H9 (cell line): ENCODE measurements at regions not wholly inside any gene's neighbourhood (a gene's known extent, or its start where the extent isn't known, plus 50 kb on each side); places are given as distances from the start of the nearest gene placed in this dataset.
A peak's percentile ranks its signal among the peaks of the same experiment; 100 is the strongest.

Experiments used
- DNase-seq: peaks from one replicate; pipeline ENCODE4 v3.0.0-alpha.2; 2017
- H2AFZ ChIP-seq: one replicate; pipeline ENCODE4 v1.6.1; 2013; ENCODE audit warnings: mild to moderate bottlenecking, low read length, control low read depth, moderate library complexity
- H2AK5ac ChIP-seq: 2 replicates; pipeline ENCODE4 v1.6.1; 2013; ENCODE audit warnings: low read length, control low read depth, mixed read lengths; ENCODE audit not compliant: insufficient read length
- H2BK120ac ChIP-seq: one replicate; pipeline ENCODE4 v1.6.1; 2013; ENCODE audit warnings: low read depth, mild to moderate bottlenecking, low read length, control low read depth, inconsistent platforms; ENCODE audit not compliant: poor library complexity, severe bottlenecking
- H2BK12ac ChIP-seq: 2 replicates; pipeline ENCODE4 v1.6.1; 2013; ENCODE audit warnings: low read length, control low read depth, mixed read lengths, low read depth; ENCODE audit not compliant: insufficient read length
- H2BK15ac ChIP-seq: 2 replicates; pipeline ENCODE4 v1.6.1; 2013; ENCODE audit warnings: low read depth, low read length, control low read depth
- H2BK20ac ChIP-seq: one replicate; pipeline ENCODE4 v1.6.1; 2013; ENCODE audit warnings: low read depth, mild to moderate bottlenecking, low read length, control low read depth, inconsistent platforms; ENCODE audit not compliant: poor library complexity, severe bottlenecking
- H2BK5ac ChIP-seq: 2 replicates; pipeline ENCODE4 v1.6.1; 2013; ENCODE audit warnings: low read length, control low read depth, mixed read lengths; ENCODE audit not compliant: insufficient read length
- H3K14ac ChIP-seq: 2 replicates; pipeline ENCODE4 v1.6.1; 2013; ENCODE audit warnings: low read length, control low read depth; ENCODE audit not compliant: insufficient read depth
- H3K18ac ChIP-seq: 2 replicates; pipeline ENCODE4 v1.6.1; 2013; ENCODE audit warnings: low read depth, mild to moderate bottlenecking, mixed read lengths, low read length, control low read depth; ENCODE audit not compliant: insufficient read length
- H3K23ac ChIP-seq: 2 replicates; pipeline ENCODE4 v1.6.1; 2013; ENCODE audit warnings: low read length, control low read depth, mixed read lengths, low read depth; ENCODE audit not compliant: insufficient read length
- H3K23me2 ChIP-seq: 2 replicates; pipeline ENCODE4 v1.6.1; 2013; ENCODE audit warnings: low read depth, mild to moderate bottlenecking, mixed read lengths, low read length, control low read depth; ENCODE audit not compliant: insufficient read length, poor library complexity, severe bottlenecking
- H3K27ac ChIP-seq: 2 replicates; pipeline ENCODE4 v1.5.1; 2013; ENCODE audit warnings: low read length, control low read depth, mixed read lengths, low read depth; ENCODE audit not compliant: insufficient read length
- H3K27me3 ChIP-seq: 2 replicates; pipeline ENCODE4 v1.6.1; 2013; ENCODE audit warnings: low read length, control low read depth, inconsistent platforms; ENCODE audit not compliant: insufficient read depth
- H3K4ac ChIP-seq: 2 replicates; pipeline ENCODE4 v1.6.1; 2013; ENCODE audit warnings: low read depth, mild to moderate bottlenecking, control low read depth, inconsistent platforms, low read length, moderate library complexity
- H3K4me1 ChIP-seq: 2 replicates; pipeline ENCODE4 v1.6.1; 2013; ENCODE audit warnings: low read length, control low read depth, inconsistent platforms; ENCODE audit not compliant: insufficient read depth
- H3K4me2 ChIP-seq: 2 replicates; pipeline ENCODE4 v1.6.1; 2013; ENCODE audit warnings: low read length, control low read depth, mixed read lengths; ENCODE audit not compliant: insufficient read length, insufficient read depth
- H3K56ac ChIP-seq: 2 replicates; pipeline ENCODE4 v1.6.1; 2013; ENCODE audit warnings: low read depth, mild to moderate bottlenecking, mixed read lengths, low read length, control low read depth; ENCODE audit not compliant: insufficient read length
- H3K79me1 ChIP-seq: 2 replicates; pipeline ENCODE4 v1.6.1; 2013; ENCODE audit warnings: low read depth, mild to moderate bottlenecking, moderate library complexity, low read length, control low read depth, inconsistent platforms; ENCODE audit not compliant: insufficient read depth, poor library complexity, severe bottlenecking
- H3K79me2 ChIP-seq: 2 replicates; pipeline ENCODE4 v1.6.1; 2013; ENCODE audit warnings: low read length, control low read depth, inconsistent platforms; ENCODE audit not compliant: insufficient read depth
- H3K9ac ChIP-seq: 2 replicates; pipeline ENCODE4 v1.6.1; 2013; ENCODE audit warnings: low read length, control low read depth, mixed read lengths; ENCODE audit not compliant: insufficient read length; ENCODE audit errors: extremely low read depth
- H3K9me3 ChIP-seq: one replicate; pipeline ENCODE4 v1.6.1; 2013; ENCODE audit warnings: low read depth, low read length, inconsistent platforms; ENCODE audit not compliant: control insufficient read depth
- H3T11ph ChIP-seq: one replicate; pipeline ENCODE4 v1.6.1; 2013; ENCODE audit warnings: mild to moderate bottlenecking, low read length, control low read depth, inconsistent platforms
- H4K20me1 ChIP-seq: one replicate; pipeline ENCODE4 v1.6.1; 2013; ENCODE audit not compliant: control insufficient read depth, insufficient read length, insufficient read depth
- H4K5ac ChIP-seq: 2 replicates; pipeline ENCODE4 v1.6.1; 2013; ENCODE audit warnings: low read depth, mild to moderate bottlenecking, mixed read lengths, low read length, control low read depth; ENCODE audit not compliant: insufficient read length
- H4K8ac ChIP-seq: replicated peaks from 2 replicates; pipeline ENCODE4 v1.6.1; 2013; ENCODE audit warnings: low read length, control low read depth, mixed read lengths, low read depth; ENCODE audit not compliant: insufficient read length
- H4K91ac ChIP-seq: 2 replicates; pipeline ENCODE4 v1.6.1; 2013; ENCODE audit warnings: low read depth, mild to moderate bottlenecking, moderate library complexity, mixed read lengths, low read length, control low read depth; ENCODE audit not compliant: insufficient read length
- H3K27ac Mint-ChIP-seq, 3 experiments: 2 replicates in 2 of 3; 3 replicates in 1 of 3; pipeline ENCODE4 v1.8.0; 2020 to 2021; ENCODE audit warnings: mixed read lengths in 3 of 3, mild to moderate bottlenecking in 1 of 3, moderate library complexity in 1 of 3
- H3K27me3 Mint-ChIP-seq: 2 replicates; pipeline ENCODE4 v1.8.0; 2021; ENCODE audit warnings: low read depth, mild to moderate bottlenecking, moderate library complexity, mixed read lengths
- H3K36me3 Mint-ChIP-seq, 3 experiments: 2 replicates in 2 of 3; 3 replicates in 1 of 3; pipeline ENCODE4 v1.8.0; 2020 to 2021; ENCODE audit warnings: low read depth in 3 of 3, mixed read lengths in 3 of 3; ENCODE audit not compliant: insufficient read depth in 1 of 3
- H3K4me1 Mint-ChIP-seq, 2 experiments: 2 replicates each; pipeline ENCODE4 v1.8.0; 2020; ENCODE audit warnings: mixed read lengths in 2 of 2
- H3K4me3 Mint-ChIP-seq, 2 experiments: 2 replicates in 1 of 2; 3 replicates in 1 of 2; pipeline ENCODE4 v1.8.0; 2020 to 2021; ENCODE audit warnings: mild to moderate bottlenecking in 2 of 2, mixed read lengths in 2 of 2, moderate library complexity in 1 of 2
- H3K9me3 Mint-ChIP-seq, 2 experiments: 2 replicates in 1 of 2; 3 replicates in 1 of 2; pipeline ENCODE4 v1.8.0; 2020; ENCODE audit warnings: mild to moderate bottlenecking in 2 of 2, mixed read lengths in 2 of 2, moderate library complexity in 1 of 2
- CTCF ChIP-seq: fragments of 200-600 bp; sonication (generic); conservative IDR thresholded peaks from 3 replicates; pipeline ENCODE4 v1.8.0; 2021; ENCODE audit warnings: antibody characterized with exemption, mild to moderate bottlenecking
- WGBS: extraction: QIAGEN DNeasy Blood & Tissue Kit; methylation state at CpG from one replicate; pipeline ENCODE4 v1.1.7; 2013; ENCODE audit warnings: missing lambda C conversion rate, low lambda C conversion rate, mixed read lengths; ENCODE audit not compliant: insufficient read length; ENCODE audit errors: extremely low coverage; 5-methylcytosine and 5-hydroxymethylcytosine counted together

GRCh38 chr3:124395162-124395561, 335.1 kb upstream of the UMPS start:
- no peak overlapping the region for H3K18ac ChIP-seq
- no peak for DNase-seq
- H2BK120ac ChIP-seq: no peak overlapping the region
- Mint-ChIP-seq H3K36me3 (no peaks in the 10 kb centered on the region), H3K9me3 (no peaks in the 10 kb centered on the region), H3K27ac (peak overlapping the region in 1 of 3 experiments; percentile 24; a peak in 2 of 7 replicates), H3K4me1 (peaks cover 2% of the 10 kb centered on the region in 2 experiments), H3K27me3 (no peaks in the 10 kb centered on the region), H3K4me3 (no peak overlapping the region)
- H2AFZ ChIP-seq: no peak overlapping the region
- no peak overlapping the region for H3K23ac ChIP-seq
- no peak overlapping the region for H4K5ac ChIP-seq
- no peaks in the 10 kb centered on the region for H4K20me1 ChIP-seq
- no peak overlapping the region for H3K14ac ChIP-seq
- H2BK12ac ChIP-seq: no peak overlapping the region
- H3K4ac ChIP-seq: no peak overlapping the region
- no peak overlapping the region for H2AK5ac ChIP-seq
- no peak overlapping the region for H2BK5ac ChIP-seq
- H3K4me1 ChIP-seq: 0 out of 2 replicates have a peak, but pooled peaks cover 3% of the 10 kb centered on the region
- no peaks in the 10 kb centered on the region for H3K79me2 ChIP-seq
- H3K27me3 ChIP-seq: no peaks in the 10 kb centered on the region
- H3K9me3 ChIP-seq: no peaks in the 10 kb centered on the region
- no peak overlapping the region for H3K56ac ChIP-seq
- no peaks in the 10 kb centered on the region for H3K79me1 ChIP-seq
- H3K4me2 ChIP-seq: no peak overlapping the region
- no CpG with 5 or more reads among the region's 8 CpGs for WGBS
- H3K23me2 ChIP-seq: no peaks in the 10 kb centered on the region
- H3K27ac ChIP-seq: no peak overlapping the region
- H2BK15ac ChIP-seq: no peak overlapping the region
- H2BK20ac ChIP-seq: no peak overlapping the region
- H4K8ac ChIP-seq: no peak overlapping the region
- H3K9ac ChIP-seq: no peak overlapping the region
- no peak overlapping the region for H4K91ac ChIP-seq
- no peak for TF ChIP-seq CTCF
- no peak overlapping the region for H3T11ph ChIP-seq
